H1 (cell line): ENCODE measurements at regions not wholly inside any gene's neighbourhood (a gene's known extent, or its start where the extent isn't known, plus 50 kb on each side); places are given as distances from the start of the nearest gene placed in this dataset.

Source experiments
- CTCF ChIP-seq, 3 experiments: IDR thresholded peaks; 1 replicate in 2 of 3; 2 replicates in 1 of 3; pipeline versions ENCODE4 v1.5.1 to v1.6.1; 2011; ENCODE audit warnings: low read length in 3 of 3, mild to moderate bottlenecking in 3 of 3, inconsistent platforms in 2 of 3, low read depth in 1 of 3, moderate library complexity in 1 of 3; ENCODE audit not compliant: insufficient read depth in 1 of 3; ENCODE audit errors: control extremely low read depth in 1 of 3
- GABPA ChIP-seq: IDR thresholded peaks from 2 replicates; pipeline ENCODE4 v1.6.1; 2011; ENCODE audit warnings: mild to moderate bottlenecking, low read length, moderate library complexity, borderline replicate concordance; ENCODE audit not compliant: insufficient read depth
- KDM5A ChIP-seq: fragments of 200-600 bp; IDR thresholded peaks from 2 replicates; pipeline ENCODE4 v1.7.1; 2012; ENCODE audit warnings: mild to moderate bottlenecking, low read length, inconsistent platforms, mixed read lengths
- MAX ChIP-seq: IDR thresholded peaks from 2 replicates; pipeline ENCODE4 v1.6.1; 2012; ENCODE audit warnings: inconsistent platforms
- NANOG ChIP-seq: IDR thresholded peaks from 2 replicates; pipeline ENCODE4 v1.6.1; 2011; ENCODE audit warnings: low read length, low read depth, mild to moderate bottlenecking, inconsistent platforms; ENCODE audit not compliant: insufficient read depth, poor library complexity, severe bottlenecking
- POLR2A ChIP-seq, 2 experiments: IDR thresholded peaks; 1 replicate in 1 of 2; 2 replicates in 1 of 2; pipeline ENCODE4 v1.6.1; 2011; ENCODE audit warnings: low read depth in 2 of 2, low read length in 2 of 2, mild to moderate bottlenecking in 2 of 2; ENCODE audit errors: control extremely low read depth in 1 of 2
- POLR2AphosphoS5 ChIP-seq: IDR thresholded peaks from 2 replicates; pipeline ENCODE4 v1.6.1; 2011; ENCODE audit warnings: low read depth, low read length

- no peak for TF ChIP-seq MAX
- TF ChIP-seq GABPA: no peak
- TF ChIP-seq POLR2A (IDR thresholded peaks at IDR 0.05; ENCODE audit: control extremely low read depth in 1 of 2, low read depth in 2 of 2, low read length in 2 of 2): no peak
- TF ChIP-seq CTCF (IDR thresholded peaks at IDR 0.05; ENCODE audit: control extremely low read depth in 1 of 3, insufficient read depth in 1 of 3, low read depth in 1 of 3, low read length in 3 of 3): no peak
- TF ChIP-seq POLR2AphosphoS5: no peak
- TF ChIP-seq KDM5A: no peak
- TF ChIP-seq NANOG: no peak
These were observed 128.4 kb upstream of the SPRY2 start for GRCh38 chr13:80469105-80469852.
